ENCODE measurements at regions not wholly inside any gene's neighbourhood (a gene's known extent, or its start where the extent isn't known, plus 50 kb on each side); places are given as distances from the start of the nearest gene placed in this dataset.

DNA sequence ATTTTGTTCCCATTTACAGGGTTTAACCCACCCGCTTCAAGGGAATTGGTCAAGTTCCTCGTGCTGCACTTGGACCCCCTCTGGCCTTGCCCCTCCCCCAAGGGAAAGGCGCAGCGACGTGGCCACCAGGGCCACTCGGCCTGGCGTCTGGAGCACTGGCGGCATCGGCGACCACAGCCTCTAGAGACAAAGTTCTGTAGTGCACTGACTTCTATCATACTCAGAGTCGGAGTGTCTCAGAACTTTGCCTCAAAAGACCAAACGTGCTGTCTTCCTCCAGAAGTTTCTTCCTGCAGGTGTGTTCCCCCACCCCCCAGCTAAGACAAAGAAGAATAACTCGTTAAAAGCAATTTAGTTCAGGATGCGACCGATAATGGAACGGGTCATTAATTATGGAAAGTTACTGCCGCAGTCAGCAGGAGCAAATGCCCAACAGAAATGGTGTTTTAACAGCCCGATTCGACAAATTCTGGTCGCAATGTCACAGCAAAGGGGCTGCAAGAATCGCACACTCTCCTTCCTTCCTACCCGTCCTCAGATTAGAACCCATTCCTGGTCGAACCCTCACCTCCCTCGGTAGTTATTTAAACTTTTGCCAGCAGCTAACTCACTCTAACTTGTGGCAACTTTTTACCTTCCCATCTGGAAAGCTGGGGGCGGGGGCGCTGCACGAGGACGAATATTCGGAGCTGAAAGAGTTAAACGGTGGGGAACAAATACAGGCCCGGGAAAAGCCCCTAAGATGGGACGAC lies 202.1 kb upstream of the NFE2L3 start:
- no peak for TF ChIP-seq POLR2A (IDR thresholded peaks at IDR 0.05)
- TF ChIP-seq CTCF (IDR thresholded peaks at IDR 0.05) = no peak
